ENCODE measurements at regions not wholly inside any gene's neighbourhood (a gene's known extent, or its start where the extent isn't known, plus 50 kb on each side); places are given as distances from the start of the nearest gene placed in this dataset.

- TF ChIP-seq CTCF (IDR thresholded peaks at IDR 0.05; ENCODE audit: low read depth, low read length, missing input control) (no peak), YY1 (IDR thresholded peaks at IDR 0.05) (no peak)
Measured at GRCh38 chr4:126124818-126125217, 810.1 kb downstream of the FAT4 start.
